NB4 (cell line): ENCODE measurements at regions not wholly inside any gene's neighbourhood (a gene's known extent, or its start where the extent isn't known, plus 50 kb on each side); places are given as distances from the start of the nearest gene placed in this dataset.

Experiments
- CTCF ChIP-seq: IDR thresholded peaks from one replicate; pipeline ENCODE4 v1.5.1; 2012; ENCODE audit warnings: low read depth, low read length
- POLR2A ChIP-seq: IDR thresholded peaks from 2 replicates; pipeline ENCODE4 v1.6.1; 2011; ENCODE audit warnings: mild to moderate bottlenecking; ENCODE audit not compliant: insufficient read length; ENCODE audit errors: extremely low read depth

DNA sequence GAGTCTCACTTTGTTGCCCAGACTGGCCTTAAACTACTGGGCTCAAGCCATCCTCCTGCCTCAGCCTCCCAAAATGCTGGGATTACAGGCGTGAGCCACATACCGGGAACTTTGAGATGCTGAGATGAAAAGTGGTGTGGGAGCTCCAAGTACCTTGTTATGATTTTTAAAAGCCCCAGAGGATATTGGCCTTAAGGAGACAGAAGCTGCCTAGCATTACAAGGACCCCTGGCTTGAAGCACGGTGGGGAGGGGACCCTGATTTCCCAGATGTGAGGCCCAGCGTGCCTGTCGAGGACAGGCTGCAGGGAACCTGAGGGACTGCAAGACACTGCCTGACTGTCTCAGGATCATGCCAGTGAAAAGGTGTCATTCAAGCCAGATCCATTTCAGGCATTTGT is 75.3 kb upstream of the TIAM2 start:
- TF ChIP-seq CTCF (no peak), POLR2A (no peak)
